Neural cell (in vitro differentiated cells): ENCODE measurements at regions not wholly inside any gene's neighbourhood (a gene's known extent, or its start where the extent isn't known, plus 50 kb on each side); places are given as distances from the start of the nearest gene placed in this dataset.

Source experiments
- H2AFZ ChIP-seq: fragments of 200-600, 300-800 bp; sonication (generic), shearing (Covaris generic); 2 replicates; pipeline ENCODE4 v1.6.0; 2014; ENCODE audit warnings: low read depth, mild to moderate bottlenecking, antibody characterized with exemption, low read length, moderate library complexity
- H3F3A ChIP-seq: fragments of 200-600 bp; shearing (Covaris generic); 2 replicates; pipeline ENCODE4 v1.6.1; 2016; ENCODE audit warnings: mild to moderate bottlenecking, moderate library complexity, mixed read lengths, antibody characterized with exemption, low read length; ENCODE audit not compliant: insufficient read depth, poor library complexity, severe bottlenecking
- H3K27ac ChIP-seq: fragments of 200-600, 300-800 bp; sonication (generic), shearing (Covaris generic); 2 replicates; pipeline ENCODE4 v1.5.1; 2014; ENCODE audit warnings: mild to moderate bottlenecking, low read length, moderate library complexity
- H3K27me3 ChIP-seq: fragments of 300-800, 200-600 bp; sonication (generic), shearing (Covaris generic); 2 replicates; pipeline ENCODE4 v1.6.0; 2014; ENCODE audit warnings: mild to moderate bottlenecking, low read depth, low read length, moderate library complexity; ENCODE audit not compliant: insufficient read depth
- H3K36me3 ChIP-seq: fragments of 300-800, 200-600 bp; sonication (generic), shearing (Covaris generic); 2 replicates; pipeline ENCODE4 v1.5.1; 2014; ENCODE audit warnings: mild to moderate bottlenecking, antibody characterized with exemption, low read length, moderate library complexity; ENCODE audit not compliant: insufficient read depth
- H3K4me2 ChIP-seq: fragments of 300-800, 200-600 bp; sonication (generic), shearing (Covaris generic); 2 replicates; pipeline ENCODE4 v1.6.0; 2014; ENCODE audit warnings: mild to moderate bottlenecking, low read length
- H3K4me3 ChIP-seq: fragments of 300-800, 200-600 bp; sonication (generic), shearing (Covaris generic); 2 replicates; pipeline ENCODE4 v1.5.1; 2014; ENCODE audit warnings: mild to moderate bottlenecking, low read length, moderate library complexity
- H3K79me2 ChIP-seq: fragments of 200-600 bp; shearing (Covaris generic); replicated peaks from 2 replicates; pipeline ENCODE4 v1.6.0; 2014; ENCODE audit warnings: mild to moderate bottlenecking, low read length, moderate library complexity; ENCODE audit not compliant: insufficient read depth
- H3K9ac ChIP-seq: fragments of 300-800, 200-600 bp; sonication (generic), shearing (Covaris generic); 2 replicates; pipeline ENCODE4 v1.6.1; 2016; ENCODE audit warnings: mild to moderate bottlenecking, low read length, mixed read lengths
- H3K9me2 ChIP-seq: fragments of 200-600 bp; shearing (Covaris generic); 2 replicates; pipeline ENCODE4 v1.6.1; 2016; ENCODE audit warnings: mild to moderate bottlenecking, low read length, mixed read lengths; ENCODE audit not compliant: insufficient read depth
- H3K9me3 ChIP-seq: fragments of 200-600, 300-800 bp; sonication (generic), shearing (Covaris generic); 2 replicates; pipeline ENCODE4 v1.6.1; 2016; ENCODE audit warnings: mild to moderate bottlenecking, mixed run types, low read length, moderate library complexity, mixed read lengths
- H4K20me1 ChIP-seq: fragments of 200-600 bp; shearing (Covaris generic); 2 replicates; pipeline ENCODE4 v1.6.1; 2016; ENCODE audit warnings: mild to moderate bottlenecking, mixed run types; ENCODE audit not compliant: insufficient read depth
- EP300 ChIP-seq: fragments of 450-650 bp; conservative IDR thresholded peaks from 2 replicates; pipeline ENCODE4 v1.6.1; 2014; ENCODE audit warnings: antibody characterized with exemption, mild to moderate bottlenecking, moderate library complexity; ENCODE audit not compliant: poor library complexity, severe bottlenecking
- EZH2 ChIP-seq: fragments of 200-600, 300-800 bp; shearing (Covaris generic), sonication (generic); IDR thresholded peaks from 2 replicates; pipeline ENCODE4 v1.6.1; 2014; ENCODE audit warnings: antibody characterized with exemption, low read length, borderline replicate concordance, mild to moderate bottlenecking; ENCODE audit not compliant: insufficient read depth, poor library complexity, severe bottlenecking
- MXI1 ChIP-seq: fragments of 450-650 bp; conservative IDR thresholded peaks from 2 replicates; pipeline ENCODE4 v1.6.1; 2014; ENCODE audit warnings: antibody characterized with exemption, mild to moderate bottlenecking; ENCODE audit not compliant: poor library complexity, severe bottlenecking
- POLR2AphosphoS5 ChIP-seq: IDR thresholded peaks from 2 replicates; pipeline ENCODE4 v1.6.1; 2012
- RAD21 ChIP-seq: fragments of 450-650 bp; conservative IDR thresholded peaks from 2 replicates; pipeline ENCODE4 v1.6.1; 2014; ENCODE audit warnings: antibody characterized with exemption, mild to moderate bottlenecking, moderate library complexity
- REST ChIP-seq: IDR thresholded peaks from 2 replicates; pipeline ENCODE4 v1.6.1; 2012; ENCODE audit warnings: borderline replicate concordance
- SMC3 ChIP-seq: fragments of 450-650 bp; conservative IDR thresholded peaks from 2 replicates; pipeline ENCODE4 v1.6.1; 2014; ENCODE audit warnings: antibody characterized with exemption, mild to moderate bottlenecking, moderate library complexity; ENCODE audit not compliant: poor library complexity
- TAF1 ChIP-seq: IDR thresholded peaks from 2 replicates; pipeline ENCODE4 v1.6.1; 2012; ENCODE audit warnings: low read depth
- TF ChIP-seq, protein P1 (sequence below): fragments of 450-650 bp; IDR thresholded peaks from 2 replicates; pipeline ENCODE4 v1.5.1; 2014; ENCODE audit warnings: antibody characterized with exemption, mild to moderate bottlenecking, moderate library complexity; ENCODE audit not compliant: poor library complexity, severe bottlenecking

- no peak for TF ChIP-seq SMC3
- TF ChIP-seq POLR2AphosphoS5, result no peak
- TF ChIP-seq RAD21, result no peak
- TF ChIP-seq EZH2, result no peak
- TF ChIP-seq EP300, result no peak
- no peak for TF ChIP-seq TAF1
- no peaks in the 10 kb centered on the region for H3K9me2 ChIP-seq
- H3K4me3 ChIP-seq, result no peak overlapping the region
- no peak overlapping the region for H3K27ac ChIP-seq
- H3K9me3 ChIP-seq, result no peaks in the 10 kb centered on the region
- H3K4me2 ChIP-seq, result no peak overlapping the region
- no peak overlapping the region for H3K9ac ChIP-seq
- no peaks in the 10 kb centered on the region for H4K20me1 ChIP-seq
- H3K36me3 ChIP-seq, result no peaks in the 10 kb centered on the region
- no peak overlapping the region for H2AFZ ChIP-seq
- H3F3A ChIP-seq, result no peaks in the 10 kb centered on the region
- no peaks in the 10 kb centered on the region for H3K27me3 ChIP-seq
- no peaks in the 10 kb centered on the region for H3K79me2 ChIP-seq
Measured at GRCh38 chr17:77308861-77309726, 168.3 kb downstream of the SEC14L1 start.

GRCh38 chr17:77310336-77310735, 169.6 kb downstream of the SEC14L1 start:
- Histone ChIP-seq H4K20me1 (no peaks in the 10 kb centered on the region), H3K4me3 (no peak overlapping the region), H3K27me3 (no peaks in the 10 kb centered on the region), H3F3A (no peaks in the 10 kb centered on the region), H3K36me3 (no peaks in the 10 kb centered on the region), H3K9me2 (no peaks in the 10 kb centered on the region), H3K9me3 (no peaks in the 10 kb centered on the region), H3K4me2 (no peak overlapping the region), H3K27ac (no peak overlapping the region), H2AFZ (no peak overlapping the region), H3K79me2 (no peaks in the 10 kb centered on the region), H3K9ac (no peak overlapping the region)
- no peak for TF ChIP-seq EZH2
- TF ChIP-seq, protein P1, sequence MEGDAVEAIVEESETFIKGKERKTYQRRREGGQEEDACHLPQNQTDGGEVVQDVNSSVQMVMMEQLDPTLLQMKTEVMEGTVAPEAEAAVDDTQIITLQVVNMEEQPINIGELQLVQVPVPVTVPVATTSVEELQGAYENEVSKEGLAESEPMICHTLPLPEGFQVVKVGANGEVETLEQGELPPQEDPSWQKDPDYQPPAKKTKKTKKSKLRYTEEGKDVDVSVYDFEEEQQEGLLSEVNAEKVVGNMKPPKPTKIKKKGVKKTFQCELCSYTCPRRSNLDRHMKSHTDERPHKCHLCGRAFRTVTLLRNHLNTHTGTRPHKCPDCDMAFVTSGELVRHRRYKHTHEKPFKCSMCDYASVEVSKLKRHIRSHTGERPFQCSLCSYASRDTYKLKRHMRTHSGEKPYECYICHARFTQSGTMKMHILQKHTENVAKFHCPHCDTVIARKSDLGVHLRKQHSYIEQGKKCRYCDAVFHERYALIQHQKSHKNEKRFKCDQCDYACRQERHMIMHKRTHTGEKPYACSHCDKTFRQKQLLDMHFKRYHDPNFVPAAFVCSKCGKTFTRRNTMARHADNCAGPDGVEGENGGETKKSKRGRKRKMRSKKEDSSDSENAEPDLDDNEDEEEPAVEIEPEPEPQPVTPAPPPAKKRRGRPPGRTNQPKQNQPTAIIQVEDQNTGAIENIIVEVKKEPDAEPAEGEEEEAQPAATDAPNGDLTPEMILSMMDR, result no peak
- TF ChIP-seq MXI1, result no peak
- TF ChIP-seq REST, result no peak
- TF ChIP-seq EP300, result no peak
- TF ChIP-seq POLR2AphosphoS5, result no peak
- TF ChIP-seq SMC3, result no peak
- TF ChIP-seq TAF1, result no peak
- no peak for TF ChIP-seq RAD21
